Glomerular visceral epithelial cell (primary cell): ENCODE measurements at regions not wholly inside any gene's neighbourhood (a gene's known extent, or its start where the extent isn't known, plus 50 kb on each side); places are given as distances from the start of the nearest gene placed in this dataset.

Experiments used
- DNase-seq: peaks from one replicate; pipeline ENCODE4 v3.0.0-alpha.2; 2016; ENCODE audit errors: extremely low spot score

DNA sequence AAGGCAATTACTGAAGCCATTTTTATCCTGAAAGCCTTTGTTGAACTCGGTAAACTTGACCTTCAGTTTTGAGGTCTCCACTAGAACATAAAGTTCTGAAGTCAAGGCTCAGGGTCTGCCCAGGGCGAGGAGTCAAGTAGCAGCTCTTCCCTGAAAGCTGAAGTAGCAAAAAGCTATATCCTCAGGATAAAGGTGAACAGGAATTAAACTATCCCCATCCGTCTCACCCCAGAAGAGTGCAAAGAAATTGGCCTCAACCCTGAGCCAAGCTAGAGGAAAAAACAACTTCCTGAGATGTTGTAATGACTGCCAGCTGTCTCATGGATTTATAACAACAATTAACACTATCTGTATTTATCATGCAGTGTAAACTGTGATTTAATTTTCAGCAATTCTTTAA is 590.8 kb downstream of the SPRY1 start:
- no peak for DNase-seq

DNA sequence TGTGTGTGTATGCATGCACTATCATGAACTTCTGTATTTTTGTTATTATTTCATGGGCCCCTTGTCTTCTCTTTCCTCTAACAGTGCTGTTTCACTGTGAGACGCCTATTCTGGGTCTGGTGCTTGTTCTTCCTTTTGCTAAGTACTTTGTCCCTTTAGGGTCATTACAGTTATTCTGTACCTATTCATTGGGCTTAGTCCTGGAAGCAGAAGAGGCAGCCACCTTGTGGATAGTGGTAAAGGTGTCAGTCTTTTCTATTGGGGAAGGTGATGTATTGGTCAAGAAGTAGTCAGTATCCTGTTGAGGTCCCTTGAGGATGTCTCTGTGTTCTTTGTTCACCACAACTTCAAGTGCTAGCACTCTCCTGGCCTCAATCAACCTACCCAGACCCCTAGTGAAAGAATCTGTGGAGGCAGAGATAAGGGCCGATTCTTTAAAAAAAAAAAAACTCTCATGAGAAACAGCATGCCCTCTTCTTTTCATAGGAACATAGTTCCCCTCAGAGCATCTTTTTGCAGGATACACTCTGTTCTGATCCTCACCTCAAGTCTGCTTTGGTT is 593.8 kb downstream of the SPRY1 start:
- no peak for DNase-seq

DNA sequence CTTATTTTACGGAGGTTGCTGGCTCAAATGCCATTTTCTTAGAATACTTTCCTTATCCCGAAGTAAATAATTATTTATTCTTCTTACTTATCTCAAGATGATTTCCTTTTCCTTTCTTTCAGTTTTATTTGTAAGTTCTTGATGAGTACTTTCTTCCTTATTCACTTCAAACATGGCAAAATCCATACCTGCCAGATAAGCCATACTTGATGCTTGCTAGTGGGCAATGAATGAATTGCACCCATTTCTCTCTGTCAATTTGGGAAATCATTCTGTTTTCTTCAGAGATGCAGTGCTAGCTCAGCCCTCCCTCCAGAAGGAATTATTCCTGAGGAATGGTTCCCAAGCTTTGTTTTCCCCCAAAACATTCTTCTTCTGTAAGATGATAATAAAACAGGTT is 598.3 kb downstream of the SPRY1 start:
- no peak for DNase-seq

DNA sequence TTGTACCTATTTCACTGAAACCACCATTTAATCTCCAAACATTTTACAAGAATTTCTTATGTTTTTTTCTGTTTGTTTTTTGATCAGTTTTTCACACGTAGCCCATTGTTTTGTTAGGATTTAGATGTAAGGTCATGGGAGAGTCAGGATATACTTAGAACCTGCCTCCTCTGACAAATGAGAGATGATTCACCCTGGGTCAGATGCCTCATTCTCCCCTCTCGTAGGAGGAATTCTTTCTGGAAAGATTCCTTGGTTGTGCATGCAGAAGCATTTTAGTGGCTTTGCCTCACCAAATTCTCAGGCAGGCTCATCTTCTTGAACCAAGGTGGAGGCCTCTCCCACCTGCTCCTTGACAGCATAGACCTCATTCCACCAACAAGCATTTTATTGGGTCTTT is 599.3 kb downstream of the SPRY1 start:
- DNase-seq: peak; percentile 50

DNA sequence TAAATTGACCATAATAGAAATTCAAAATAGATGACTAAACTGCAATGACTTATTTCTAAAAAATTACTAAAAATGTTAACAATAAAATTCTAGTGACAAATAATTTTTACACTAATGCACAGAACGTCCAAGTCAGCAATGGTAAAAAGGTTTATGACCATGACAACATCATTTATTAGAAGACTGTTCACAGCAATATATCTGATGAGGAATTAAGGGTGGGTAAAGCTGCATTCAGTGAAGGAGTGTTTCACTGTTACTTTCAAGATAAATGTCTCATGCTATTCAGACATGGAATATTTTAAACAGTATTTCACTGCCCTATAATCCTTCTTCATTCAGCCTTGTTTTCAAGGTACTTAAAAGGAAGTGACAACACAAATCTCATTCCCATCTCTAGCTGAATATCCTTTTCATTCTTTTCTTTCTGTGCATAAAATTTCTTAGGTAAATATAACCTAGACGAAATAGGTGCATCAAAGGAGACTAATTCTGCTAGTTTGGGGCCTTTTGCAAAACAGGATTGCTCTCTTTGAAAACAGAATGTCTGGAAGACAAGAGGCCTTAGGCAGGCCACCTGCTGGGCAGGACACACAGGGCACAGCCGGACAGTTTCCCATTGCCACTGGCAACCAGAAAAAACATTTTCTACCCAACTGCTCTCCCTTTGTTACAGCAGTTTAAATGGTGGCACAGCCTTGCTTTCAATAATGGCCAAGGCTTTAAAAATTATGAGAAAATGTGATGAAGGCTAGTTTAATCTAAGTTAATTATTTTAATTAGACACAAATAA is 600.3 kb downstream of the SPRY1 start:
- no peak for DNase-seq

DNA sequence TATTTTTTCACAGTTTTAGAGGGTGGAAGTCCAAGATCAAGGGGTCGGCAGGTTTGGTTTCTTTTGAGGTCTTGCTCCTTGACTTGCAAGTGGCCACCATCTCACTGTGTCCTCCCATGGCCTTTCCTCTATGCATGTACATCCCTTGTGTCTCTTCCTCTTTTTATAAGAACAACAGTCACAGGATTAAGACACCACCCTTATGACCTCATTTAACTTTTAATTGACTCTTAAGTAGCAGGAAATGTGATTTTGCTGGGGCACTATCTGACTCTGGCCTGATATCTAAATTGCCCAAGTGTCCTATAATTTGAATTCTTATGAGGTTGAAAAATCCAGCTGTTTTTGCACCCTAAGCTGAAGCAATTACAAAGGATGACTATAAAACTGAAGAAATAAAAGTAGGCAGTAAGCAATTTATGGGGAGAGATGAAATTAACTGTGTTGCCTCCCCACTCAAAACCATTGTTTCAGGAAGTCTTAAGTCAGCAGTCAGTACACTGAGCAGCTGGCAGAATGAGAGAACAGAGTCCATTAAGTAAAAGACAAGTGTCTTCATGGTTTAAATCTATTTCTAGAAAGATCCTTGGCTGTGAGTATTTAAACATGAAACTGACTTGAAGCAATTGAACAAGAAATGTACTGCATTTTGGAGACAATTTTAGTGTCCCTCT is 601.3 kb downstream of the SPRY1 start:
- DNase-seq: no peak

DNA sequence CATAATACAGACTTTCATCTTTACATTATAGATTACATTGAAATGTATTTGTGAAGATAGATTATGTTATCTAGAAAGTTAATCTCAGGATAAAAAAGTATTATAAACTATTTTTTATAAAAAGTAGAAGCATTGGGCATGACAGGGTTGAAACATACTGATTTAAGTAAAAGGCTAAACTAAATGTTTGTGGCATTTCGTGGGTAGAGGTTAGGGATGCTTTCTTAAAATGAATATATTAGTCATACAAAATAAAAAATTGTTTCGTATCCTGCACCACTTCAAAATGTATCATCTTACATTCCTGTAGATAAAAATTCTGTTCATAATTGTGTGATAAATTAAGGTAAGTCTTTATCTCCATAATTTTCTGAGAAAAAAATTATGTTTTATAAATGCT is 603.6 kb downstream of the SPRY1 start:
- no peak for DNase-seq

DNA sequence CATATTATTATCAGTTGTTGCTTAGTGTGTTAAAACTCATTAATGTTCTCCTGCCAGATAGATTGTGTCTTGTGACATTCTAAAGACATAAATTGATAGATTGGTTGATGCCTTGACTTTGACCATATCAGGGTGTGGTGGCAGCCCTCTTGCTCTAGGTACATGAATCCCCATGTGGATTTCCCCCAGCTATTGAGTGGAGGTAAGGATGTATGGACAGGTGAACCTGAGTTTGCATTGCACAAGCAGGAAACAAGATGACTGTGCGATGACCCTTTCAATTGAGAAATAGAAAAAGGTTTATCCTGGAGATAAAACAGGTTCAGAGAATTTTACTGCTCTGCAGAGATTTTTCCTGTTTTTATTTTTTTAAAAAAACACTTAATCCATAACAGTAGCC is 619.2 kb downstream of the SPRY1 start:
- no peak for DNase-seq

DNA sequence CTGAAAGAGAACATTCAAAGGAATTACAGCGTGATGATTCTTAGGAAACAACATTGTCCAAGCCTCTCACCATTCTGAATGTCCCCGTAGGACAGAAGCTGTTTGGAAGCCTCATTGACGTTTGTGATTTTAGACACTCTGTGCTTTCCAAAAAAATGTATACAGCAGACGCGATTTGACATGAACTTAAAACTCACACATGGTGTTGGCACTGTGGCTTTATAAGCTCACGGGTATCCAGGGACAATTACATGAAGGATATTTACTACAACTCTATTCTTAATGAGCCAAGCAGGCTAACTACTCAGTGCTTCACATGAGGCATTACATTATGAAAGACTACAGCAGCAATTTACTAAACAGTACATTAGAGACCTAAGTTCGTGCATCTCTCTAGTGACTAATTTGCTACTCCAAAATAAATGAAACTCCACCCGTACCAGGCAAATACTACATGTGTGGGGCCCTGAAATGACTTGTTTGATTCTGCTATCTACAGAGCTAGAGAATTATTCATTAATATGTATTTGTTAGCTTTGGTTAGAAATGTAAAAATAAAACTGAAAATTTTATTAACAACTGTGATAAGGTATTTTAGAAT is 620.7 kb downstream of the SPRY1 start:
- no peak for DNase-seq

DNA sequence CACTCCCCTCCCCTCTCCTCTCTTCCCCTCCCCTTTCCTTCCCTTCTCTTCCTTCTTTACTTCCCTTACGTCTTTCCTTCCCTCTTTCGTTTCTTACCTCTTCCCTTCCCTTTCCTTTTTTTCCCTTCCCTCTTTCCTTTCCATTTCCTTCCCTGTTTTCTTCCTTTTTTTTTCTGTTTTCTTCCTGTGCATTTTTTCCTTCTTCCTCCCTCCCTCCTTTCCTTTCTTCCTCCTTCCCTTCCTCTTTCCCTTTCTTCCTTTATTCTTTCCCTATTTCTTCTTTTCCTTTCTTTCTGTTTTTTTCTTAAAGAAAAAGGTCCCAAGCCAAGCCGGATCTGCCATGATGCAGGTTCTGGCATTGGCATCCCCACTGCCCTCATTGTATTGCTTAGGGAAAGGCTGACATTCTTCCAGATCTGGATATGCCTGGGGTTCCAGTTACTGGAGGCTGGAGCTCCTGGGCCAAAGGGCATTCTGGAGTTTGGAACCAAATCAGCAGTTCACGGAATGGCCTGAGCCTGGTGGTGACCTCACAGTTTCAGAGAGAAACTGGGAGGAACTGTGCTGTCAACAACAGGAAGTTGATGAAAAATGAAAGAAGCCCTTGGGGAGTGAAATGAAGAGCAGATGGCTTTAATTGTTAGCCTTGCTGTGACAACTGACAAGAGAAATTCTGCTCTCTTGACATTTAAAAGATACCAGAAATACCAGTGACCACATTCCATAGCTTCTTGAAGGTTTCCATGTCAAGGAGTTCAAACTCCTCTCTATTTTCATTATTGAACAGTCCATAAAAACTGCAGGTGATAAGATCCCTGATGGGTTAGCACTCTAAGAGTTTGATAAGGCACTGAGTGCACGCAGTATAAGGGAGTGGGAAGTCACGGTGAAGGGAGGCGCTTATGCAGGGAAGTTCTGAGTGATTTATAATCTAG is 622.1 kb downstream of the SPRY1 start:
- no peak for DNase-seq

DNA sequence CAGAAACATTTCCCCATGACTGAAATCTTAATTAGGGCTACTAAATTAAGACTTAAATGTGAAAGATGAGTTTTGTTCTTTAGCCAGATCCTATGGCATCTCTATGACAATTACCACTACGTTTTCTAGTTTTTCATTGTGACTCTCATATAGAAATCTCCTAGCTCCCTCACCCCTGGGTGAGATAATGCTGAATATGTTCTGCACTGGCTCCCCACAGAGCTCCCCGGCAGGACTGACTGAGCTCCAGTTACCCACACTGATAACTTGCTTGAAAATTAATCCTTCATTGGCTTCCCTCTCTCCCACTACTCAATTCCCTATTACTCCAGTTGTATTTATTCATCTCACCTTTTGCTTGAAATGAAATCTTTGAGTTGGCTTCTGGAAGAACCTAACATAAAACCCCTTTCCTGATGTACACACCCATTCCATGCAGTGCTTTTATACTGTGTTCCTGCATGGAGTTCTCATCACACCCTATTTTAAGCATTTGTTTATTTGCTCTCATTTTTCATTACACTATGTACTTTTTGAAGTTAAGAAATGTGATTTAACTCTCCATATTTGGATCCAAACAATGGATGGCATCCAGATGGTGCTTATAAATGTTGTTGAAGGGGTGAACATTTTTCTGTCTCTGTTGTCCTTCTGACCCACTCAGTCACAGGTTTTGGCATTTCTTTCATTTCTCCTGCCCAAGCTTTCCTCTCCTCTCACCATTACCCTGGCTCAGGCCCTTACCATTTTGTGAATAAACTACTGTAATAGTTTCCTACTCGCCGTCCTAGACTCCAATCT is 623.4 kb downstream of the SPRY1 start:
- no peak for DNase-seq

DNA sequence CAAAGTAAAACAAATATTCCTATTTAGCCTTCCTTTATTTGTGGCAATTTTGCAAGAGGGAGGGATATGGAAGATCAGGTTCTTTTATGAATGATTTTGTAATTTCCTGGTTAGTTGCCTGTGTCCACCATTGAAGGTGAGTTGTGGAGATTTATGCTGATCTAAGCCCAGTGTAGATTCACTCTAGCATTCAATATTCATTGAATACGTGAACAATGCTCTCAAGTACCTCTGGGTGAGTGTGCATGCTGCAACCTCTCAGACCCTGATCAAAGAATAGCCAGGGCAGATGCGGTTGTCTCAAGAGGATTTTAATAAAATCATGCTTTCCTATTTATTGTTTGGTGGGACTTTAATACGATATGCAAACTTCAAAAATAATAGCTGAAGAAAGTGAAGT is 628.4 kb downstream of the SPRY1 start:
- no peak for DNase-seq

DNA sequence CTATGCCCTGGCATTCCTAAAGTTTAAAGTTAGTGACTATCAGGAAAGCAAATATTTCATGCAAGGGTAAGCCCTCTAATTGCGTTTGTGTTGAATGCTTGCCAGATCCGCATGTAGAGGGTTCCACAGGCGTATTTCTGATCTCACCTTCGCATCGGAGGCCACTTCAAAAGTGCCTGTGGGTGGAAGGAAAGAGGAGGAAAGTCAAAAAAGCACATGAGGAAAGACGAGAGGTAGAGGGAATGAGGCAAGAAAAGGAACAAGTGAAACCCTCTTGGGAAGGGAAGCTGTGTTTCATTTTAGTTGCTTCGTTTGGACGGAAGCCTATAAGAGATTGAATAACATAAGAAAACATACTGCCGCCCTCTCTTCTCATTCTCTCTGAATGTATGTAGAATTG is 628.8 kb downstream of the SPRY1 start:
- peak; percentile 36 for DNase-seq

DNA sequence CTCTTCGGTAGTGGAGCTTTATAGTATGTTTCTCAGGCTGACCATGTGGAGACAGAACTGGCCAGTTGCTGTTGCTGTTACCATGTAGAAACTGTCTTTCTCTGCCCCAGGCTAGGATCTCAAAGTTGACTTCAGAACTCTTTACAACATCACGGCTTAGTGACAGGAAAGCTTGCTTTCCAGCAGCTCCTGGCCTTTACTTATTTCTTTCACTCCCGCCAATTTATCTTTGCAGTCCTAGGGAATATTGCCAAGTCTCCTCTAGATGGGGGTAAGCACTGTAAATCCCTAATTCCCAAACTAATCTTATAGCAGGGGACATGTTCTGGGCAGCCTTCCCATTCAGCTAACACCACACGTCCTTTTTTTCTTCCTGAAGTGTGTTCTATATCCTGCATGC is 631.6 kb downstream of the SPRY1 start:
- DNase-seq: no peak

DNA sequence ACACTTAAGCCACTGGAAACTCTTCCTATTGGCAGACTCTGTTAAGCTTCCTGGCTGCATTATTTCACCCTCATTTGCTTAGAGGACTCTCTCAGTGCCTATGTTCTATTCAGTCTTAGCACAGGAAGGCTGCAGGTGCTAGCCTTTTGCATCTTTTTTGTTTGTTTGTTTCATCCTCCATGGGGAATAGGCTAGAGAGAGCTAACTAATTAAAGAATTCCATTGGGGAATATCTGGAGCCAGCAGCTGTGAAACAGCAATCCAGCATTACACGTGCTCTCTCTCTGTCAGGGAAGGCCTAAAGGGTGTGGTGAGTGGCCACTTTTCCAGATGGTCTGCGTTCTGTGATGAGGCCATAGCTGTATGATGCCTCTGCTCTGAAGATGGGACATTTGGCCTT is 633.6 kb downstream of the SPRY1 start:
- no peak for DNase-seq

DNA sequence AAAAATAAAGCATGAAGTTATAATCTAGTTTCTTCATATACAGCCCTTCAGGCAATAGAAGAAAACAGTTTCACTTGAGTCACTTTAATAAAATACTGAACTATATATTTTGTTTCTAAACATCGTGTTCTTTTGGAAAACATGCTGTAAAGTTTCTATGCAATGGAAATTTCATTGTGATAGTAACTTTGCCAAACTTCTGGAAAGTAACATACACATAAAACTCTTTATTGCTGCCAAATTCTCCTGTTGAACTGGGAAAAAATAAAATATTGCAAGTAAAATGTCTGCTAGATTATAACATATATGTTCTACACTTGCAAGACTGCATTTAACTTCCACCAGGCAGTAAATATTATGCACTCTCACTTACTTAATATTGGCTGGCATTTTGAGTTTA is 635.4 kb downstream of the SPRY1 start:
- DNase-seq: no peak

DNA sequence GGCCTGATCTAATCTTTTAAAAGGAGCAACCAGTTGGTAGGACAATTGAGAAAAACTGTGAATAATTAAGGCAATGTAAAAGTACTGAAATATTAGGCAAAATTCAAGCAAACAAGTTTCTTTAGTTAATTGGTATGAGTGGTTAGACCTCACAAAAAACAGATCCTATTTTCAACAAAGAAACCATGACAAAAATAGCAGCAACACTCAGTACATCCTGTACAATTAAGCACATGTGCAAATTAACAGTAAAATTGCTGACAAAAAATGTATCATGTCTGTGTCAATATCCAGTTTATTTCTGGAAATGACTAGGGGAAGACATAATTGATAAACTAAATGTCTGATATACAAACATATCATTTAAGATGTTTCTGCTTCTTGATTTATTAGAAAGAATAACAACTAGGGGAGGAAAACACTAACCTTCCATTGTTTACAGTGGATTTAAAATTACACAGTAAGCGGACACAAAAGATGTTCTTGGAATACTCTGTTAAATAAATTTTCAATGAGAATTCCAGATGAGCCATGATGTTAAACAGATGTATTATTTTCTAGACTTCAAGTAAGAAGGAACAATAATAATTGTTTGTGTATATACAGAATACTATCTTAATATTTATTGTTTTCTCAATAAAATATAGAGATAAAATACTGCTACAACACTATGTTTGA is 638.9 kb downstream of the SPRY1 start:
- DNase-seq: no peak

DNA sequence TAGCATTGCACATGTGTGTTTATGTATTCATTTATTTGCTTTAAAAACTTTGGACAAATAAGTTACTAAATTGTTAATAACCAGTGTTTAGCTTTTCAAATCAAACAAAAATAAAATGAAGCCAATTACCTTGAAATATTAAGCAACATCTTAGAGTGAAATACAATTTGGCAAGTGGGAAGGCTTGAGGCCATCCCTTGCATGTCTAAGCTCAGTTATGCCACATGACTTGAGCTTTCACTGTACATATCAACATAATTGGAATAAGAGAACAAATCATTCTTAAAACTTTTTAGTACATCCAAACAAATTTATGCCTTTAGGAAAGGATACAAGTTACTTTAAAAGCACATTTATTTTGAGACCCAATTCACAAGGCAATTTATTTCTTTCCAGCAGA is 640.6 kb downstream of the SPRY1 start:
- DNase-seq: no peak

DNA sequence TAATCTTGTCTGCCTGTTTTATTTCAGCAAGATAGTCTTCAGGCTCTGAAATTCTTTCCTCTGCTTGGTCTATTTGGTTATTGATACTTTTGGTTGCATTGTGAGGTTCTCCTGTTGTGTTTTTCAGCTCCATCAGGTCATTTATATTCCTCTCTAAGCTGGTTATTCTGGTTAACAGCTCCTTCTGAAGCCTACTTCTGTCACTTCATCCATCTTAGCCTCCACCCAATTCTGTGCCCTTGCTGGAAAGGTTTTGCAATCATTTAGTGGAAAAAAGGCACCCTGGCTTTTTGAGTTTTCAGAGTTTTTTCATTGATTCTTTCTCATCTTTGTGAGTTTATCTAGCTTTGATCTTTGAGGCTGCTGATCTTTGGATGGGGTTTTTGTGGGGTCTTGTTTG is 647.7 kb downstream of the SPRY1 start:
- no peak for DNase-seq

DNA sequence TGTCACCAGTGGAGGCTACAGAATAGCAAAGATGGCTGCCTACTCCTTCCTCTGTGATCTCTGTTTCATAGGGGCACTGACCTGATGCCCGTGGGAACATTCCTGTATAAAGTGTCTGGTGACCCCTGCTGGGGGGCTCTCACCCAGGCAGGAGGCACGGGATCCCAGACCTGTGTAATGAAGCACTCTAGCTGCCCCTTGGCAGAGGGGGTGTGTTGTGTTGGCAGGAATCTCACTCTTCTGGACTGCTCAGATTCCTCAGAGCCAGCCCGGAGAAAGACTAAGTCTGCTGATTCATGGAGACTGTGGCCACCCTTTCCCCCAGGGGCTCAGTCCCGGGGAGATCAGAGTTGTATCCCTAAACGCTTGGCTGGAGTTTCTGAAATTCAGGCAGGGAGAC is 648.3 kb downstream of the SPRY1 start:
- DNase-seq: no peak
